ENCODE measurements at regions not wholly inside any gene's neighbourhood (a gene's known extent, or its start where the extent isn't known, plus 50 kb on each side); places are given as distances from the start of the nearest gene placed in this dataset.
A peak's percentile ranks its signal among the peaks of the same experiment; 100 is the strongest.
"Not testable (repeated sequence)": the region's sequence is repeated elsewhere in the genome, so short reads cannot be mapped to it uniquely, and the experiment has no call there.

- DNase-seq = no peak
- TF ChIP-seq, protein P1, sequence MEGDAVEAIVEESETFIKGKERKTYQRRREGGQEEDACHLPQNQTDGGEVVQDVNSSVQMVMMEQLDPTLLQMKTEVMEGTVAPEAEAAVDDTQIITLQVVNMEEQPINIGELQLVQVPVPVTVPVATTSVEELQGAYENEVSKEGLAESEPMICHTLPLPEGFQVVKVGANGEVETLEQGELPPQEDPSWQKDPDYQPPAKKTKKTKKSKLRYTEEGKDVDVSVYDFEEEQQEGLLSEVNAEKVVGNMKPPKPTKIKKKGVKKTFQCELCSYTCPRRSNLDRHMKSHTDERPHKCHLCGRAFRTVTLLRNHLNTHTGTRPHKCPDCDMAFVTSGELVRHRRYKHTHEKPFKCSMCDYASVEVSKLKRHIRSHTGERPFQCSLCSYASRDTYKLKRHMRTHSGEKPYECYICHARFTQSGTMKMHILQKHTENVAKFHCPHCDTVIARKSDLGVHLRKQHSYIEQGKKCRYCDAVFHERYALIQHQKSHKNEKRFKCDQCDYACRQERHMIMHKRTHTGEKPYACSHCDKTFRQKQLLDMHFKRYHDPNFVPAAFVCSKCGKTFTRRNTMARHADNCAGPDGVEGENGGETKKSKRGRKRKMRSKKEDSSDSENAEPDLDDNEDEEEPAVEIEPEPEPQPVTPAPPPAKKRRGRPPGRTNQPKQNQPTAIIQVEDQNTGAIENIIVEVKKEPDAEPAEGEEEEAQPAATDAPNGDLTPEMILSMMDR (IDR thresholded peaks at IDR 0.05; ENCODE audit: unreplicated experiment) = no peak
- Mint-ChIP-seq H3K27me3 (ENCODE audit: unreplicated experiment) (no peaks in the 10 kb centered on the region), H3K4me1 (ENCODE audit: low read depth, unreplicated experiment) (peaks cover 31% of the 10 kb centered on the region), H3K4me3 (ENCODE audit: low read depth, unreplicated experiment) (no peak overlapping the region), H3K36me3 (ENCODE audit: insufficient read depth, unreplicated experiment) (peaks cover 10% of the 10 kb centered on the region), H3K27ac (ENCODE audit: unreplicated experiment) (no peak overlapping the region), H3K9me3 (ENCODE audit: low read depth, unreplicated experiment) (no peaks in the 10 kb centered on the region)
- CTCF ChIA-PET = no interaction called here
- intact Hi-C loops (cut with micrococcal nuclease; ENCODE audit: unreplicated experiment) = no loop called here
- BruUV-seq (replicated peaks) = no TSS peak
Measured at GRCh38 chr18:22290004-22290403, 120.6 kb downstream of the GATA6 start.

DNA sequence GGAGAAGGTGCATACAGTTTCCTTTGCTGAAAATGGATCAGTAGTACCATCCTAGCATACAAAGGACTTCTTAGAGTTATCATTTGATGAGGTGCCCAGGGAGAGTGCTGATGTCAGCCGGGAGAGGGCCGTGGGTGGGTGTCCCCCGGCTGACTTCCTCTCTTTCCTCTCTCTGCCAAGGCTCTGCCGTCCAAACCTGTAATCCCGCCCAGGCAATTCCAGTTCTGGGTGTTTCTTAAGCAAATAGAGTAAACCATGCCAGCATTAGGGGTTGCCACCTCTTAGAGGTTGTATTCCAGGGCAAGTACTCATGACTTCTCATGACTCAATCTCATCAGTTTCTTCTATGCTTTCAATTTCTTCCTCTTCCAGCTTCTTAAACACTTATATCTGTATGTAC lies 117.2 kb downstream of the GATA6 start:
- Mint-ChIP-seq H3K9me3 (ENCODE audit: low read depth, unreplicated experiment) (no peaks in the 10 kb centered on the region), H3K4me3 (ENCODE audit: low read depth, unreplicated experiment) (peak overlapping the region; percentile 5)
- CTCF ChIA-PET = interaction anchor here (0.6 kb wide), 1 partner anchor 35 kb away, joined by 4 read pairs; no protein-coding TSS in a partner anchor

DNA sequence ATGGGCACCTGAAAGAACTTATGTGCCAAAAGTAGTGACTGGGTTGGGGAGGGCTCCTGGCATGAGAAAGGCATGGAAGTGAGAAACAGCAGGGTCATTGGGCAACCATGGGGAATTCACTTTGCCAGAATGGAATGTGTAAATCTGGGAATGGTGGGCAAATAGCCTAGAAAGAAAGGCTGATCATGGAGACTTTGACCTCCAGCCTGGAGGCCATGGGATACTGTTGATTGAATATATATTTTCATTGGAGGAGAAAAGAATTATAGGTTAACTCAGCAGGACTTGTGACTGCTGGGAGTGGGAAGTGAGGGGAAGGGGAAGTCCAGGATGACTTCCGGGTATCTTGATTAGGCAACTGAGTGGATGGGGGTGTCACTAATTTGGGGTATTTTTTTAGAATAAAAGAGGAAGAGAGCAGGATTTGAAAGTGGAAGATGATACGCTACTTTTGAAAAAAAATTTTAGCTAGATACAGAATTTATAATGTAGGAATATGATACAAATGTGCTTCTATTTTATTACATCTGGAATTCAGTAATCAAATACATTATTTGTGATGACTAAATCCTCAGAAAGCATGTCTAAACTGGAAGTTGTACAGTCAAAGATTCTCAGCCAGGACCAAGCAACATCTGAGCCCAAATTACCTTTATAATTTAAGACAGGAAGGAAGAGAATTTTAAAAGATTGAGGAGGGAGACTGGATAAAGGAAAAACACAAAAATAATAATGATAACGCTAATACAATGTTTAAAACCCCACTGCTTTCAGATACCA lies 116.2 kb downstream of the GATA6 start:
- H3K27me3 Mint-ChIP-seq (ENCODE audit: unreplicated experiment) = no peaks in the 10 kb centered on the region
- H3K27ac Mint-ChIP-seq (ENCODE audit: unreplicated experiment) = peak overlapping the region; percentile 83
- BruUV-seq (replicated peaks) = no TSS peak
- H3K4me3 Mint-ChIP-seq (ENCODE audit: low read depth, unreplicated experiment) = peak overlapping the region; percentile 5
- intact Hi-C loops (cut with micrococcal nuclease; ENCODE audit: unreplicated experiment) = loop anchor here (1.0 to 2.0 kb wide), 2 partner anchors 63 to 267 kb away; no protein-coding TSS in a partner anchor
- peaks cover 52% of the 10 kb centered on the region for H3K4me1 Mint-ChIP-seq (ENCODE audit: low read depth, unreplicated experiment)
- peaks cover 26% of the 10 kb centered on the region for H3K36me3 Mint-ChIP-seq (ENCODE audit: insufficient read depth, unreplicated experiment)
- CTCF ChIA-PET = no interaction called here
- H3K9me3 Mint-ChIP-seq (ENCODE audit: low read depth, unreplicated experiment) = no peaks in the 10 kb centered on the region
- TF ChIP-seq, protein P1 (IDR thresholded peaks at IDR 0.05; ENCODE audit: unreplicated experiment) = no peak
- DNase-seq = no peak

More for the DNA sequence above, 117.2 kb downstream of the GATA6 start:
- BruUV-seq (replicated peaks) = no TSS peak
- H3K4me1 Mint-ChIP-seq (ENCODE audit: low read depth, unreplicated experiment) = peaks cover 49% of the 10 kb centered on the region
- intact Hi-C loops (cut with micrococcal nuclease; ENCODE audit: unreplicated experiment) = loop anchor here (1.0 to 2.0 kb wide), 2 partner anchors 62 to 266 kb away; no protein-coding TSS in a partner anchor
- H3K36me3 Mint-ChIP-seq (ENCODE audit: insufficient read depth, unreplicated experiment) = peaks cover 26% of the 10 kb centered on the region
- H3K27me3 Mint-ChIP-seq (ENCODE audit: unreplicated experiment) = no peaks in the 10 kb centered on the region
- DNase-seq = peak; percentile 85
- TF ChIP-seq, protein P1 (IDR thresholded peaks at IDR 0.05; ENCODE audit: unreplicated experiment) = no peak
- peak overlapping the region; percentile 83 for H3K27ac Mint-ChIP-seq (ENCODE audit: unreplicated experiment)

- BruUV-seq (replicated peaks) = no TSS peak
- intact Hi-C loops (cut with micrococcal nuclease; ENCODE audit: unreplicated experiment) = loop anchor here (5.0 kb wide), 1 partner anchor 367 kb away; no protein-coding TSS in a partner anchor
- CTCF ChIA-PET = interaction anchor here (0.7 kb wide), 1 partner anchor 93 kb away, joined by 3 read pairs; no protein-coding TSS in a partner anchor
- DNase-seq = no peak
- peak overlapping the region; percentile 5 for H3K4me3 Mint-ChIP-seq (ENCODE audit: low read depth, unreplicated experiment)
- H3K27ac Mint-ChIP-seq (ENCODE audit: unreplicated experiment) = peak overlapping the region; percentile 83
- peaks cover 30% of the 10 kb centered on the region for H3K36me3 Mint-ChIP-seq (ENCODE audit: insufficient read depth, unreplicated experiment)
- H3K27me3 Mint-ChIP-seq (ENCODE audit: unreplicated experiment) = no peaks in the 10 kb centered on the region
- H3K4me1 Mint-ChIP-seq (ENCODE audit: low read depth, unreplicated experiment) = peaks cover 58% of the 10 kb centered on the region
- no peaks in the 10 kb centered on the region for H3K9me3 Mint-ChIP-seq (ENCODE audit: low read depth, unreplicated experiment)
- TF ChIP-seq, protein P1 (IDR thresholded peaks at IDR 0.05; ENCODE audit: unreplicated experiment) = no peak
Measured at GRCh38 chr18:22284581-22285360, 115.4 kb downstream of the GATA6 start.

DNA sequence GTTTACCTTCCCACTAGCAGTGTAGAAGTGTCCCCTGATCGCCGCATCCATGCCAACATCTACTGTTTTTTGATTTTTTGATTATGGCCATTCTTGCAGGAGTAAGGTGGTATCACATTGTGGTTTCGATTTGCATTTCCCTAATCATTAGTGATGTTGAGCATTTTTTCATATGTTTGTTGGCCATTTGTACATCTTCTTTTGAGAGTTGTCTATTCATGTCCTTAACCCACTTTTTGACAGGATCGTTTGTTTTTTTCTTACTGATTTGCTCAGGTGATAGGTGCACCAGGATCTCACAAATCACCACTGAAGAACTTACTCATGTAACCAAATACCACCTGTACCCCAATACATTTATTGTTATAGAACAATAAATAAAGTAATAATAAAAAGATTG lies 114.5 kb downstream of the GATA6 start:
- not testable (repeated sequence) for H3K4me3 Mint-ChIP-seq (ENCODE audit: low read depth, unreplicated experiment); BruUV-seq (replicated peaks); DNase-seq; H3K27me3 Mint-ChIP-seq (ENCODE audit: unreplicated experiment); H3K9me3 Mint-ChIP-seq (ENCODE audit: low read depth, unreplicated experiment)
- intact Hi-C loops (cut with micrococcal nuclease; ENCODE audit: unreplicated experiment) = loop anchor here (2.0 to 5.0 kb wide), 3 partner anchors 63 to 367 kb away; no protein-coding TSS in a partner anchor
- CTCF ChIA-PET = interaction anchor here (0.7 kb wide), 1 partner anchor 94 kb away, joined by 3 read pairs; no protein-coding TSS in a partner anchor
- Mint-ChIP-seq H3K36me3 (ENCODE audit: insufficient read depth, unreplicated experiment) (peaks cover 30% of the 10 kb centered on the region), H3K4me1 (ENCODE audit: low read depth, unreplicated experiment) (peaks cover 67% of the 10 kb centered on the region), H3K27ac (ENCODE audit: unreplicated experiment) (peak overlapping the region; percentile 98)

Measured in Calu3 (cell line).